ENCODE measurements at regions not wholly inside any gene's neighbourhood (a gene's known extent, or its start where the extent isn't known, plus 50 kb on each side); places are given as distances from the start of the nearest gene placed in this dataset.

- DNase-seq, result no peak
These were observed 437.7 kb downstream of the SATB2 start for GRCh38 chr2:199019898-199020507.

GRCh38 chr2:199018826-199019225 lies 438.9 kb downstream of the SATB2 start:
- DNase-seq, result no peak

- no peak for DNase-seq
These were observed 442.7 kb downstream of the SATB2 start for GRCh38 chr2:199015072-199015471.

GRCh38 chr2:199014226-199014625 lies 443.5 kb downstream of the SATB2 start:
- no peak for DNase-seq

GRCh38 chr2:199011908-199012307 lies 445.8 kb downstream of the SATB2 start:
- DNase-seq, result no peak

- no peak for DNase-seq
These were observed 463.1 kb downstream of the SATB2 start for GRCh38 chr2:198994678-198995077.

GRCh38 chr2:198991431-198991830 lies 466.3 kb downstream of the SATB2 start:
- no peak for DNase-seq

GRCh38 chr2:198975779-198976178 lies 482.0 kb downstream of the SATB2 start:
- no peak for DNase-seq

- DNase-seq, result no peak
These were observed 484.0 kb downstream of the SATB2 start for GRCh38 chr2:198973785-198974184.

GRCh38 chr2:198973181-198973580 lies 484.6 kb downstream of the SATB2 start:
- DNase-seq, result no peak

- no peak for DNase-seq
These were observed 489.2 kb downstream of the SATB2 start for GRCh38 chr2:198968545-198968944.

GRCh38 chr2:198966269-198966668 lies 491.5 kb downstream of the SATB2 start:
- DNase-seq, result no peak

- no peak for DNase-seq
These were observed 496.2 kb downstream of the SATB2 start for GRCh38 chr2:198961547-198961946.

- no peak for DNase-seq
These were observed 500.6 kb downstream of the SATB2 start for GRCh38 chr2:198957181-198957580.

- no peak for DNase-seq
These were observed 504.4 kb downstream of the SATB2 start for GRCh38 chr2:198953328-198953727.

GRCh38 chr2:198950803-198951202 lies 506.9 kb downstream of the SATB2 start:
- no peak for DNase-seq

GRCh38 chr2:198945496-198945895 lies 512.2 kb downstream of the SATB2 start:
- no peak for DNase-seq

GRCh38 chr2:198930170-198930569 lies 527.6 kb downstream of the SATB2 start:
- no peak for DNase-seq

- no peak for DNase-seq
These were observed 529.7 kb downstream of the SATB2 start for GRCh38 chr2:198928026-198928425.

GRCh38 chr2:198917926-198918720 lies 539.6 kb downstream of the SATB2 start:
- DNase-seq, result no peak

GRCh38 chr2:198917275-198917674 lies 540.5 kb downstream of the SATB2 start:
- no peak for DNase-seq

- no peak for DNase-seq
These were observed 541.1 kb downstream of the SATB2 start for GRCh38 chr2:198916548-198917080.

GRCh38 chr2:198913394-198914152 lies 544.2 kb downstream of the SATB2 start:
- DNase-seq, result no peak

Data from T1000 (cell line).